PFSK-1 (cell line): ENCODE measurements at regions not wholly inside any gene's neighbourhood (a gene's known extent, or its start where the extent isn't known, plus 50 kb on each side); places are given as distances from the start of the nearest gene placed in this dataset.

ENCODE experiments used
- SIN3A ChIP-seq: IDR thresholded peaks from 2 replicates; pipeline ENCODE4 v1.6.1; 2012; ENCODE audit warnings: mild to moderate bottlenecking, low read length, moderate library complexity, borderline replicate concordance; ENCODE audit not compliant: insufficient read depth
- TAF1 ChIP-seq: IDR thresholded peaks from 2 replicates; pipeline ENCODE4 v1.6.1; 2012; ENCODE audit warnings: low read length, control low read depth, borderline replicate concordance; ENCODE audit not compliant: insufficient read depth

- TF ChIP-seq SIN3A = no peak
- TF ChIP-seq TAF1 = no peak
Observed at GRCh38 chr13:106151056-106151699, 384.3 kb downstream of the EFNB2 start.
